ENCODE measurements at regions not wholly inside any gene's neighbourhood (a gene's known extent, or its start where the extent isn't known, plus 50 kb on each side); places are given as distances from the start of the nearest gene placed in this dataset.

DNA sequence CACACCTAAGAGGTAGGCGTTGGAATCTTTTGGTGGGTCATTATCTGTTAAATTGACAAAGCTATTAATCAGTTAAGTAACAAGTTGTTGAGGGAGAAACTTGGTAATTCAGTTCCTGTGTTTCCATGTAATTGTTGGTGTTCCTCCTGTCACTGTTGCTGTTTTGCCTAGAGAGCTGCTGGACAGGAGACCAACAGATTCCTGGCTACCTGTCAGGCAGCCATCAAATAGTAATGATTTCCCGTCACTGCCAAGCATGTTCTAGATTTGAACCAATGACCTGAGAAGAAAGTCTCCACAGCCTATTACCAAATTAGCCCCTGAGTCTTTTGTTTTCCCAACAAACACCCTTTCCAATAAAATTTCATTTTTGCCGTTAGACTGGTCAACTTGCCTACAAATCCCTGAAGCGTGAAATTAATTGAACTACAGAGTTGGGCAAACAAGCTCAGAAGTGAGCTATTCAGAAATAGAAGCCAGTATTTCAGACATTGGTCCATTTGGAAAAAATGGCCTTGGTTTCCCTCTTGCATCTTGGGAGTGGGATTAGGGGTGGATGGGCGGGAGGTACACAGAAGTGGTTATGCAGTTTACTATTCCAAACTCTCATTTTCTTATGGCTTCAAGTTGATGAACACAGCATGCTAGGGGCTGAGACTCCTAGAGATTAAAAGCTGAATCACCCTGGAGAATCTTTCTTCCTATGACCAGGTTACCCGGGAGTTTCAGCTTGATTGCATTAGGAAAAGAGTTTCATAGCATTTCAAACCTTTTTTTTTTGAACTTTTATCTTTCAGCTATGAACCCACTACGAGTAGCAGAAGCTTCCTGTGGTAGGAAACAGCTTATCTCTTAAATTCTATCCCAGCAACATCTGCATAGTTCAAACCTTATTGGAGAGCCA, 262.8 kb upstream of the MAF start:
- peaks cover 5% of the 10 kb centered on the region for H3K27me3 Mint-ChIP-seq
- no peaks in the 10 kb centered on the region for H3K36me3 Mint-ChIP-seq (ENCODE audit: low read depth)
- no peak overlapping the region for H3K27ac Mint-ChIP-seq
- no peaks in the 10 kb centered on the region for H3K4me1 Mint-ChIP-seq (ENCODE audit: low read depth)
- no peak overlapping the region for H3K4me3 Mint-ChIP-seq
- H3K9me3 Mint-ChIP-seq = no peaks in the 10 kb centered on the region

DNA sequence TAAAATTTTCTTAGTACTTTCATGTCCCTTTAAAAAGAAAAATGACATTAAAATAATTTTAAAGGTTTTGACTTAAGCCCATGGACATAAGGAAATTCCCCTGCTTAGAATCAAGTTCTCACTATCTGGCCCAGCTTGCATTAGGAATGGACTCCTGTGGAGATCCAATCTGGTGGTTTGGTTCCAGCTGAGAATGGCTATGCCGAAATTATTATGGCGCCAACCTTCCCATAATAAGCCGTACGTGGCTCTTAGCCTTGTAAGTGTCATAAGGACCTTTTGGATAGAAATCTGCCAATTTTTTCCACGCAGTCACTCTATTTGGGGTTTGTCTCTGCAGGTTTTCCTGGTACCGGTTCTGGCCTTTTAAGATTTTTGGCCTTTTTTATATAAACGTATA, 262.1 kb upstream of the MAF start:
- Mint-ChIP-seq H3K27ac (no peak overlapping the region), H3K27me3 (peaks cover 3% of the 10 kb centered on the region), H3K4me3 (no peak overlapping the region), H3K36me3 (ENCODE audit: low read depth) (no peaks in the 10 kb centered on the region), H3K4me1 (ENCODE audit: low read depth) (no peaks in the 10 kb centered on the region), H3K9me3 (no peaks in the 10 kb centered on the region)

DNA sequence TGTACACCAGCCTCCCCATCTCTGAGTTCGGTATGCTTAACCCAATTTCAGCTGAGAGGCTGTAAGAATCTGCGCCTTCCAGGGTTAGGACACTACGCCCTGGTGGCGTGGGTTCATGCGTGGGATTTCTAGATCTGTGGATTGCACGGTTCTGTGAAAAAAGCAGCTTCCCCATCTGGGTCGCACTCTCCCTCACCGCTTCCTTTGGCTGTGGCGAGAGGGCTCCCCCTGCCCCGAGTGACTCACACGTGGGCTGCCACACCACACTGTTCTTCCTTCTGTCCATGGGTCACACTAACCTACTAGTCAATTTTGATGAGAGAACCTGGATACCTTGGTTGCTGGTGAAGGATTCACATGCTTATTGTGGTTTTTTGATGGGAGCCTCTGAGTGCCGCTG, 256.0 kb upstream of the MAF start:
- no peak overlapping the region for H3K4me3 Mint-ChIP-seq
- H3K27ac Mint-ChIP-seq = no peak overlapping the region
- no peaks in the 10 kb centered on the region for H3K4me1 Mint-ChIP-seq (ENCODE audit: low read depth)
- H3K9me3 Mint-ChIP-seq = peaks cover 21% of the 10 kb centered on the region
- peaks cover 5% of the 10 kb centered on the region for H3K36me3 Mint-ChIP-seq (ENCODE audit: low read depth)
- H3K27me3 Mint-ChIP-seq = no peaks in the 10 kb centered on the region

DNA sequence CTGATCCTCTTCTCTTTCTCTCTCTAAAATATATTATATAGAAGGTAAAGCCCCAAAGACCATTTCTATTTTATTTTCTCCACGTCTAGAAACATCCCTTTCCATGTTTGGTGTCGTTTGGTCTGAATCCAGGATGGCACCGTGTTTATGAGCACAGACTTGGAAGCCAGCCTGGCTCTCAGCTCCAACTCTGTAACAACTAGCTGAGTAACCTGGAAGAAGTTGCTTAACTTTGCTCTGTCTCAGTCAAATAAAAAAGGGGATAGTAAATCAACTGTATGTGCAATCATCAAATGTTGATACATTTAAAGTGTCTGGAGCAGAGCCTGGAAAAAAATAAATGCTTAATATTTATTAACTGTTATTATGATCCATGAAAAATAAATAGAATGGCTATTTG, 249.8 kb upstream of the MAF start:
- Mint-ChIP-seq H3K4me3 (no peak overlapping the region), H3K4me1 (ENCODE audit: low read depth) (no peaks in the 10 kb centered on the region), H3K9me3 (peaks cover 16% of the 10 kb centered on the region), H3K27me3 (no peaks in the 10 kb centered on the region), H3K36me3 (ENCODE audit: low read depth) (no peaks in the 10 kb centered on the region), H3K27ac (no peak overlapping the region)

DNA sequence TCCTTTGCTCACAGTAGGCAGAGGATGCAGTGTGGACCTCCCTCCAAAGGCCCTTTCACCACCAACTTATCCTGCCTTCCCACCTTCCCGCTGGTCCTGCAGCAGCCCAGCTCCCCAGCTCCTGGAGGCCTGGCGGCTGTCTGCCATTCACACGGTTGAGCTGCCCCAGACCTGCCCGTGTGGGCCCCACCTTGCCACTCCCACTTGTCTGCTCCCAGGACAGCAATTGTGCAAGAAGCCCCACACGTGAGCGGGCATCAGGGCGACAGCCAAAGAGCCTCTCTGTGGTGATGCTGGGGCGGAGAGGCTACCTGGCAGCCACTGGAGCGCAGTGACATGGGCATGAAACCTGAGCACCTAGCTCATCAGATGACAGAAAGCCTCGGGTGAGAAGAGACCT, 248.6 kb upstream of the MAF start:
- no peak overlapping the region for H3K4me3 Mint-ChIP-seq
- H3K36me3 Mint-ChIP-seq (ENCODE audit: low read depth) = no peaks in the 10 kb centered on the region
- no peaks in the 10 kb centered on the region for H3K27me3 Mint-ChIP-seq
- no peak overlapping the region for H3K27ac Mint-ChIP-seq
- peaks cover 9% of the 10 kb centered on the region for H3K9me3 Mint-ChIP-seq
- peaks cover 6% of the 10 kb centered on the region for H3K4me1 Mint-ChIP-seq (ENCODE audit: low read depth)

DNA sequence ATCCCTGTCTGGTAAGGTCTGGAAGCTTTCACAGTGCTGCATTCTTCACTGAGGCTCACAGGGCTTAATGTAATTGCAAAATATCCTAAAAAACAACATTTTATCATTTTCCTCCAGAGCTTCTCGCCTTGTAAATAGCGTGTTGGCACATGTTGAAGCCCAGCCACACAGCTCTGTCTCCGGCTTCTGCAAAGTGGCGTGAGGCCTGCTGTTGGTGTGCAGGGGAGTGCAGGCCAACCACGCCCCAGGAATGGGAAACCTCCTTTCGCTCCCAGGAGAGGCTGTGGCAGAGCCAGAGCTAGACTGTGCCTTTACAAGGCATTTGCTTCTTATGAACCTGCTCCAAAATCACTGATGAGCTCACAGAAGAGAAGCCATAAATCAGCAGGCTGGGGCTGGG, 248.2 kb upstream of the MAF start:
- H3K9me3 Mint-ChIP-seq = peaks cover 9% of the 10 kb centered on the region
- no peak overlapping the region for H3K4me3 Mint-ChIP-seq
- no peak overlapping the region for H3K27ac Mint-ChIP-seq
- H3K36me3 Mint-ChIP-seq (ENCODE audit: low read depth) = no peaks in the 10 kb centered on the region
- H3K27me3 Mint-ChIP-seq = no peaks in the 10 kb centered on the region
- H3K4me1 Mint-ChIP-seq (ENCODE audit: low read depth) = peaks cover 10% of the 10 kb centered on the region

DNA sequence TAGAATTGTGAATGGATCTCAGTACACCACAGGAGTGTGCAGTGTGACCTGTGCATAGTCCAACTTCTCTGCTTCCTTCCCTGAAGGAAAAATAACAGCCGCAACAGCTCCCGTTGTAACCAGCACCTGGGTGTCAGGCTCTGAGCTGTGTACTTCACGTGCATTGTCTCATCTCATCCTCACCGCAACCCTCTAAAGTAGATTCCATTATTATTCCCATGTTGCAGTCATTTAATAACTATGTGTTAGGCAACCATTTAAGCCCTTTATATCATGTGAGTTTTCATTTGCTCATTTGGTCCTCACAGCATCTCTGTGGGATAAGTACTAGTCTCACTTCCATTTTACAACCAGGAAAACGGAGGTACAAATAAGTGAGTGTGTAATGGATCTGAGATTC, 247.0 kb upstream of the MAF start:
- Mint-ChIP-seq H3K36me3 (ENCODE audit: low read depth) (no peaks in the 10 kb centered on the region), H3K9me3 (peaks cover 1% of the 10 kb centered on the region), H3K4me3 (no peak overlapping the region), H3K4me1 (ENCODE audit: low read depth) (peaks cover 12% of the 10 kb centered on the region), H3K27ac (no peak overlapping the region), H3K27me3 (no peaks in the 10 kb centered on the region)

DNA sequence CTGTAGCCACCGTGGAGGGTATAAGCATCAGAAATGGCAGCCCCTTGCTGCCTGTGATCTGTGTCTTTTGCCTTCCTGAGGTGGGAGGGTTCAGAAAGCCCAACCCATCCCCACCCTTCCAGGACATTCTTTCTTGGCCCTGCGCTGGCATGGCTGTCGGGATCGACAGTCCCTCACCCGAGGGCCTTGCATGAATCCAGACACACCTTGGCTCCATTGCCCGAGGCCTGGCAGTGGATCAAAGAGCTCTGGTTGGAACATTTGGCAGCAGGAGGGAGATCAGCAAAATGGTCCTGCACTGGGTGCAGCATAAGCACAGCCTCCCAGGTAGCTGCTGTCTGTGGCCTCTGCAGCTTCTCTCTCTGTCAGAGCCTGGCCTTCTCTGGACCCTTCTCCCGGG, 246.6 kb upstream of the MAF start:
- H3K27me3 Mint-ChIP-seq = no peaks in the 10 kb centered on the region
- H3K4me3 Mint-ChIP-seq = no peak overlapping the region

DNA sequence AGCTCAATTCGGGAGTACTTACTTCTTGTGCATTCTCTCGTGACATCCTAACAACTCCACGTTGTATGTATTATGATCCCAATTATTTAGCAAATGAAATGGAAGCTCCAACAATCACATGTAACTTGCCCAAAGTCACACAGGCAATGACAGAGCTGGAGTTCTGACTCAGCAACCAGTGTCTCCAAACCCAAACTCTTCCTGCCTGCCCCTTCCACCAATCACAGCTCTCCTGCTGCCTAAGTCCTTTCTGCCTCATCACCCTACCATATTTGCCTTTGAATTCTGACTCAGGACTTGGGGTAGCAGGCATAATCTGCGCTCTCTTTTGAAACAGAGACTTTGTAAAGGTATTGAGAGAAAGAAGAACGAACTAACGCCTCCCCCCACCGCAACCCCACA, 245.2 kb upstream of the MAF start:
- H3K27ac Mint-ChIP-seq = no peak overlapping the region
- no peaks in the 10 kb centered on the region for H3K36me3 Mint-ChIP-seq (ENCODE audit: low read depth)
- H3K27me3 Mint-ChIP-seq = peaks cover 10% of the 10 kb centered on the region
- H3K4me3 Mint-ChIP-seq = no peak overlapping the region
- no peaks in the 10 kb centered on the region for H3K9me3 Mint-ChIP-seq
- H3K4me1 Mint-ChIP-seq (ENCODE audit: low read depth) = peaks cover 12% of the 10 kb centered on the region

More for the DNA sequence above, 246.6 kb upstream of the MAF start:
- Mint-ChIP-seq H3K27ac (no peak overlapping the region), H3K36me3 (ENCODE audit: low read depth) (no peaks in the 10 kb centered on the region), H3K9me3 (no peaks in the 10 kb centered on the region), H3K4me1 (ENCODE audit: low read depth) (peaks cover 12% of the 10 kb centered on the region)

DNA sequence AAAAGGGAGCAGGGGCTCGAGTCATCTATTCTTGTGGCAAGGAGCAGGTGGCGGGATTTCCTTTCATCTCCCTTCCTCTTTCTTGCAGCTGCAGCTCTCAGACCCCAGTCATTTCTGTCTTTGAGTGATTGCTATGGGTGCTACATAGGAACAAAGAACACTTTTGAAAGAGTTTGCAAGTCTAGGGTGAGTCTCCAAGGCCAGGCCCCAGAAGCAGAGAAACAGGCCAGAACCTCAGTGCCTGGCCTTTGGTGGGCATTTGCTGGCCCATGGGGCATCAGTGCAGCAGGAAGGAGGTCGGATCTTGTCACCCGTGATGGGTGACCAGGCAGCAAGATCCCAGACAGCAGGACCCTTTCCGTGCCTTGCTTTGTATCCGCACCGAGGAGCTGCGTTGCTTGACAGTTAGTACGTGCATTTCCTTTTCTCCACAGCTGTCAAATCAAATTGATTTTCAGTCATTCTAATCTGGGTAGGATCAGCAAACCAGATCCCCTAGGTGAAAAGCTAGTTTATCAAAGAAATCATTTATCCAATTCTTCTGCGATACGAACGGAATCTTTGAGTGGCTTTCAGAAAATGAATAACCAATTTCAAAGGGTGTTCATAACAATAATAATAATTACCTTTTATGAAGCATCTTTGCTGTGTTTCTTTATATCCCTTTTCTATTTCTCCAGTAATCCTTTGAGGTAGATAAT, 244.6 kb upstream of the MAF start:
- Mint-ChIP-seq H3K4me1 (ENCODE audit: low read depth) (peaks cover 12% of the 10 kb centered on the region), H3K4me3 (no peak overlapping the region), H3K9me3 (no peaks in the 10 kb centered on the region), H3K27ac (no peak overlapping the region), H3K27me3 (peaks cover 10% of the 10 kb centered on the region), H3K36me3 (ENCODE audit: low read depth) (no peaks in the 10 kb centered on the region)

DNA sequence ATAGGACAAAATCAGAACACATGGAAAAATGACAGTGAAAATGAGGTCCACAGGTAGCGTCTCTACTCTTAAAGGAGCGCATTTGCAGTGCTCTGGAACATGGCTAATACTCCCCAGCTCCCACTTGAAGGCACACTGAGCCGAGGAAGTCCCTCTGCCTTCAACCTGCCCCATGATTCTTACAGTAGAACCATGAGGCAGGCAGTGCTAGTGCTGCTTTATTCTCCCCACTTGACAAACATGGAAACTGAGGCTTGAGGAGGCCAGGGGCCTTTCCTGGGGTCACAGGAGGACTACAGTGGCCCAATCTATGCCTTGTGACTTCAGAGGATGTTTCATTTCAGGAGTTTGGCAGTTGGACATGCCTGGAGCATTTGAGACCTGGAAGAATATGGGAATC, 244.1 kb upstream of the MAF start:
- Mint-ChIP-seq H3K9me3 (no peaks in the 10 kb centered on the region), H3K4me1 (ENCODE audit: low read depth) (peaks cover 12% of the 10 kb centered on the region), H3K27me3 (peaks cover 10% of the 10 kb centered on the region), H3K36me3 (ENCODE audit: low read depth) (no peaks in the 10 kb centered on the region), H3K4me3 (no peak overlapping the region), H3K27ac (no peak overlapping the region)

DNA sequence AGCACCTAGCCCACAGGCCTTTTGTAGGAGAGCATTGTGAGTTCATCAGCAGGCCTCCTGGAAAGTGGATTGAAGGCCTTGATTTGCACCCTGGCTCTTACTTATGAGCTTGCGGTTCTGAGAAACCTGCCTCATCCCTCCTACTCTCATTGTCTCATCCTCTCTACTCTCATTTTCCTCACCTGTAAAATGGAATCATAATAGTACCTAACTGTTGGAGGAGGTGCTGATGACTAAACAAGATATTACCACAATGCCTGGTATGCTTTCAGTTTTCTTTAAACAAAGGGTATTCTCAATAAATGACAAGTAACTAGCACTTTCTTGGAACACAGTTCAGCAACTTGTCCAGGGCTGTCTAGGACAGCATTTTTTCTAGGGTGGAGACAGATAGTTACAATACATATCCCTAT, 243.1 kb upstream of the MAF start:
- no peak overlapping the region for H3K27ac Mint-ChIP-seq
- peaks cover 10% of the 10 kb centered on the region for H3K27me3 Mint-ChIP-seq
- H3K4me3 Mint-ChIP-seq = no peak overlapping the region
- no peaks in the 10 kb centered on the region for H3K9me3 Mint-ChIP-seq
- H3K36me3 Mint-ChIP-seq (ENCODE audit: low read depth) = no peaks in the 10 kb centered on the region
- peaks cover 12% of the 10 kb centered on the region for H3K4me1 Mint-ChIP-seq (ENCODE audit: low read depth)

DNA sequence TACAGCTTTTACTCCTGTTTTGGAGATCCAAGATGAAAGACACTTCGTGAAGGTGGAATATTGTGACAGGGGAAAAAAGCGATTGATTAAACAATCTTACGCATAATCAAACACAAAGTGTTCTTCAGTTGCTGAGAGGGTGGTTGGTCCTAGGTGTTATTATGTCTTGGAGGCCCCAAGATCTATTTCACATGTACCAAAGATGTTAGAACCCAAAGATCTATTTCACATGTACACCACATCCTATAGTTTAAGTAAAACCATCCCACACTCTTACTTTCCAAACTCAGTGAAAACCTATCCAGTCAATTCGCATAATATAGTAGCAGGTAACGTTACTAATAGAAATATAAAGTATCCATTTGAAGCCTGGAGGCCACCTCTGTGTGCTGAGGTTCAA, 242.6 kb upstream of the MAF start:
- Mint-ChIP-seq H3K27me3 (peaks cover 10% of the 10 kb centered on the region), H3K4me3 (no peak overlapping the region), H3K27ac (no peak overlapping the region), H3K4me1 (ENCODE audit: low read depth) (peaks cover 12% of the 10 kb centered on the region), H3K9me3 (no peaks in the 10 kb centered on the region), H3K36me3 (ENCODE audit: low read depth) (no peaks in the 10 kb centered on the region)

DNA sequence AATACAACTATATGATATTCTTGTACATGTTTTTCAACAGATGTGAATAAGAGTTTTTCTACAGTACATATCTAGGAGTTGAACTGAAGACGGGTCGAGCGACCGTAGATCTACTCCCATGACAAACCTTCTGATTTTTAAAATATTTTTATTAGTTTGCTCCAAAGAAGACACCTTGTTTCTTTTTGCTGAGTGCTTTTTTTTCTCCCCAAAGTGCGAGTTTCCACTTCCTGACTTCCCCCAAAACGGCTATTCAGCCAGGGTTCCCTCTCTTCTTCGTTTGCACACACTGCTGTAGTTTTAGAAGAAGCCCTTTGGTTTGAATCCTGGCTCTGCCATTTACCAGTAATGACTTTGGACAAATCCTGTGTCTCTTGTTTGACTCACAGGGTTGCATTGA, 241.7 kb upstream of the MAF start:
- Mint-ChIP-seq H3K9me3 (no peaks in the 10 kb centered on the region), H3K4me1 (ENCODE audit: low read depth) (peaks cover 12% of the 10 kb centered on the region), H3K4me3 (no peak overlapping the region), H3K27ac (no peak overlapping the region), H3K36me3 (ENCODE audit: low read depth) (no peaks in the 10 kb centered on the region), H3K27me3 (peaks cover 10% of the 10 kb centered on the region)

DNA sequence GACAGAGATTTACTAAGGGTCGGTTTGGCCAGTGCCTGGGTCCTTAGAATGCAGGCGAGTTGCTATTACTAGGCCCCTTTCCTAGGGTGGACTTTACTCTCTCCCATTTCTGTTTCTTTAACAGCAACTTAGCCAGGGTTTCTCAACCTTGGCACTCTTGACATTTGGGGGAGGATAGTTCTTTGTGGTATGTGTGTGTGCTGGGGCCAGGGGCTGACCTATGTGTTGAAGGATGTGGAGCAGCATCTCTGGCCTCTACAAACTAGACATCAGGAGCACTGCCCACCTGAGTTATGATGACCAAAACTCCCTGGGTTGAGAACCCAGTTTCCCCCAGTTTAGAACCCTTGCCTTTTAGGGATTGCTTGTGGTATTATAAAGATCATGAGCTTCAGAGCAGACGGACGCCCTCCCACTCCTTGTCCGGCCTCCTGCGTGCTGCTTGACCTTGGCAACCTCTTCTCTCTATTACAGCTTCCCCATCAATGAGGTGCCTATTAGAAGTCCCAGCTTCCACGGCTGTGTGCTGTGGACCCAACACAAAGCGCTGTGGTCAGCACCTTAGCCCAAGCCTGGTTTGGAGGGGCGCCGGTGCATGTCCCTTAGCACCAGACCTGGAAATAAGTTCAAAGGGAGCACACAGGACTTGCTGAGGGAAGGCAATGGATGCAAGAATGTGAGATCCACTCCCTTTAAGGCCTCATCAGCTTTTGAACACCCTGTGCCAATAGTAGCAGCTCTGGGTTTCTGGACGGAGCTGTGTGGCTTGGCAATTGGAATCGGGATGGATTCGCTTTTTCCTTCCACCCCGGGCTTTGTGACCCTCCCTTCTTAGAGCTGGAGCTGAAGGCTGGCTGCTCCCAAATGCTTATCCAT, 239.2 kb upstream of the MAF start:
- Mint-ChIP-seq H3K27ac (no peak overlapping the region), H3K4me3 (no peak overlapping the region)

More for the DNA sequence above, 239.2 kb upstream of the MAF start:
- no peaks in the 10 kb centered on the region for H3K36me3 Mint-ChIP-seq (ENCODE audit: low read depth)
- H3K27me3 Mint-ChIP-seq = peaks cover 10% of the 10 kb centered on the region
- no peaks in the 10 kb centered on the region for H3K9me3 Mint-ChIP-seq
- peaks cover 7% of the 10 kb centered on the region for H3K4me1 Mint-ChIP-seq (ENCODE audit: low read depth)
